Nephron progenitor cell (in vitro differentiated cells): ENCODE measurements at regions not wholly inside any gene's neighbourhood (a gene's known extent, or its start where the extent isn't known, plus 50 kb on each side); places are given as distances from the start of the nearest gene placed in this dataset.

Source experiments
- DNase-seq: peaks from one replicate; pipeline ENCODE4 v3.0.0; 2021
- H3K27ac Mint-ChIP-seq: 2 replicates; pipeline ENCODE4 v1.8.0; 2021; ENCODE audit warnings: mild to moderate bottlenecking, moderate library complexity, mixed read lengths
- H3K27me3 Mint-ChIP-seq: 2 replicates; pipeline ENCODE4 v1.8.0; 2021; ENCODE audit warnings: mild to moderate bottlenecking, low read depth, mixed read lengths; ENCODE audit not compliant: poor library complexity
- H3K36me3 Mint-ChIP-seq: 2 replicates; pipeline ENCODE4 v1.8.0; 2021; ENCODE audit warnings: low read depth, mixed read lengths
- H3K4me1 Mint-ChIP-seq: 2 replicates; pipeline ENCODE4 v1.8.0; 2021; ENCODE audit warnings: mixed read lengths
- H3K4me3 Mint-ChIP-seq: 2 replicates; pipeline ENCODE4 v1.8.0; 2021; ENCODE audit warnings: mild to moderate bottlenecking, moderate library complexity, mixed read lengths
- H3K9me3 Mint-ChIP-seq: 2 replicates; pipeline ENCODE4 v1.8.0; 2021; ENCODE audit warnings: mild to moderate bottlenecking, moderate library complexity, mixed read lengths
- CTCF ChIP-seq: fragments of 200-600 bp; sonication (generic); IDR thresholded peaks from 2 replicates; pipeline ENCODE4 v1.5.0; 2021; ENCODE audit warnings: antibody characterized with exemption

- Mint-ChIP-seq H3K36me3 (no peaks in the 10 kb centered on the region), H3K4me3 (no peak overlapping the region), H3K9me3 (no peaks in the 10 kb centered on the region), H3K27me3 (no peaks in the 10 kb centered on the region), H3K4me1 (no peaks in the 10 kb centered on the region), H3K27ac (no peak overlapping the region)
- DNase-seq, result no peak
- no peak for TF ChIP-seq CTCF
Observed at GRCh38 chr5:17898766-17899165, 264.5 kb downstream of the TAF11L14 start.

GRCh38 chr5:17907094-17907493 lies 272.8 kb downstream of the TAF11L14 start:
- no peak for TF ChIP-seq CTCF
- H3K9me3 Mint-ChIP-seq, result peaks cover 5% of the 10 kb centered on the region
- no peaks in the 10 kb centered on the region for H3K36me3 Mint-ChIP-seq
- no peak for DNase-seq
- no peak overlapping the region for H3K27ac Mint-ChIP-seq
- H3K27me3 Mint-ChIP-seq, result no peaks in the 10 kb centered on the region
- H3K4me3 Mint-ChIP-seq, result no peak overlapping the region
- H3K4me1 Mint-ChIP-seq, result no peaks in the 10 kb centered on the region

DNA sequence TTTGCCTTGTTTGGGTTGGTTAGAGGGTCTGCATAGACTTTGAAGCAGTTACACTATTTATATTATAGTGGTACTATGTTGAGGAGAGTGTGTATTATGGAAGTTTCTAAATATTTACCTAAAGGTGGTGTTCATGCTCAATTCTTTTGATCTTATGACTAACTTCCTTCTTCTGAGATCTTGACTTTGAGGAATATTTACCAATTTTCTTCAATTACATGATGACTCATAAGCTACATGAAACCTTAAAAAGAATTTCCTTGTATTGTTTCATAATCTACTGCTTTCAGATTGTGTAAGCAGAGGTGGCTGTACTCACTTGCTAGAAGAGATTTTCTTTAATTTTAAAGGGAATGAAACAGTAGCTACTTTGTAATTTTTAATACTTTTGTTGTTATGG lies 276.1 kb downstream of the TAF11L14 start:
- no peak for DNase-seq
- Mint-ChIP-seq H3K27me3 (no peaks in the 10 kb centered on the region), H3K27ac (no peak overlapping the region), H3K9me3 (no peaks in the 10 kb centered on the region), H3K4me1 (no peaks in the 10 kb centered on the region), H3K36me3 (no peaks in the 10 kb centered on the region), H3K4me3 (no peak overlapping the region)
- no peak for TF ChIP-seq CTCF

- Mint-ChIP-seq H3K9me3 (no peaks in the 10 kb centered on the region), H3K4me1 (no peaks in the 10 kb centered on the region), H3K27me3 (no peaks in the 10 kb centered on the region), H3K36me3 (no peaks in the 10 kb centered on the region), H3K4me3 (no peak overlapping the region), H3K27ac (no peak overlapping the region)
- no peak for TF ChIP-seq CTCF
- no peak for DNase-seq
Observed at GRCh38 chr5:17912794-17913193, 278.5 kb downstream of the TAF11L14 start.

GRCh38 chr5:17916446-17916845 lies 282.2 kb downstream of the TAF11L14 start:
- Mint-ChIP-seq H3K9me3 (no peaks in the 10 kb centered on the region), H3K4me3 (no peak overlapping the region), H3K27ac (no peak overlapping the region), H3K27me3 (no peaks in the 10 kb centered on the region), H3K4me1 (peaks cover 4% of the 10 kb centered on the region), H3K36me3 (no peaks in the 10 kb centered on the region)
- DNase-seq, result no peak
- no peak for TF ChIP-seq CTCF

- Mint-ChIP-seq H3K36me3 (no peaks in the 10 kb centered on the region), H3K27ac (no peak overlapping the region), H3K4me3 (no peak overlapping the region), H3K27me3 (no peaks in the 10 kb centered on the region), H3K9me3 (no peaks in the 10 kb centered on the region), H3K4me1 (peaks cover 4% of the 10 kb centered on the region)
- DNase-seq, result no peak
- no peak for TF ChIP-seq CTCF
Observed at GRCh38 chr5:17917465-17917864, 283.2 kb downstream of the TAF11L14 start.
